ENCODE measurements at regions not wholly inside any gene's neighbourhood (a gene's known extent, or its start where the extent isn't known, plus 50 kb on each side); places are given as distances from the start of the nearest gene placed in this dataset.

GRCh38 chr3:104988496-104988895 lies 378.2 kb upstream of the ALCAM start:
- H3K4me3 ChIP-seq = no peak overlapping the region
- no peak overlapping the region for H3K27ac ChIP-seq
- no peaks in the 10 kb centered on the region for H3K36me3 ChIP-seq
- H3K27me3 ChIP-seq = no peaks in the 10 kb centered on the region
- no peaks in the 10 kb centered on the region for H3K4me1 ChIP-seq
- TF ChIP-seq POLR2AphosphoS5 (IDR thresholded peaks at IDR 0.05; ENCODE audit: insufficient read depth in 1 of 2, low read depth in 1 of 2) (no peak), CTCF (IDR thresholded peaks at IDR 0.05) (no peak), POLR2A (IDR thresholded peaks at IDR 0.05) (no peak)
- no peaks in the 10 kb centered on the region for H3K9me3 ChIP-seq
- DNase-seq (ENCODE audit: extremely low spot score in 2 of 2) = no peak
- intact Hi-C loops (cut with DNase I) = no loop called here

GRCh38 chr3:104989878-104990277 lies 376.8 kb upstream of the ALCAM start:
- H3K4me1 ChIP-seq = no peaks in the 10 kb centered on the region
- no peaks in the 10 kb centered on the region for H3K27me3 ChIP-seq
- intact Hi-C loops (cut with DNase I) = no loop called here
- H3K27ac ChIP-seq = no peak overlapping the region
- no peaks in the 10 kb centered on the region for H3K9me3 ChIP-seq
- DNase-seq (ENCODE audit: extremely low spot score in 2 of 2) = no peak
- no peaks in the 10 kb centered on the region for H3K36me3 ChIP-seq
- TF ChIP-seq POLR2A (IDR thresholded peaks at IDR 0.05) (no peak), CTCF (IDR thresholded peaks at IDR 0.05) (no peak), POLR2AphosphoS5 (IDR thresholded peaks at IDR 0.05; ENCODE audit: insufficient read depth in 1 of 2, low read depth in 1 of 2) (no peak)
- no peak overlapping the region for H3K4me3 ChIP-seq

- no peaks in the 10 kb centered on the region for H3K27me3 ChIP-seq
- no peak overlapping the region for H3K27ac ChIP-seq
- no peak for DNase-seq (ENCODE audit: extremely low spot score in 2 of 2)
- TF ChIP-seq POLR2AphosphoS5 (IDR thresholded peaks at IDR 0.05; ENCODE audit: insufficient read depth in 1 of 2, low read depth in 1 of 2) (no peak), CTCF (IDR thresholded peaks at IDR 0.05) (no peak), POLR2A (IDR thresholded peaks at IDR 0.05) (no peak)
- H3K4me3 ChIP-seq = no peak overlapping the region
- intact Hi-C loops (cut with DNase I) = no loop called here
- H3K4me1 ChIP-seq = no peaks in the 10 kb centered on the region
- no peaks in the 10 kb centered on the region for H3K9me3 ChIP-seq
- no peaks in the 10 kb centered on the region for H3K36me3 ChIP-seq
Observed at GRCh38 chr3:104990758-104991157, 376.0 kb upstream of the ALCAM start.

GRCh38 chr3:104992676-104993075 lies 374.0 kb upstream of the ALCAM start:
- TF ChIP-seq POLR2A (IDR thresholded peaks at IDR 0.05) (no peak), POLR2AphosphoS5 (IDR thresholded peaks at IDR 0.05; ENCODE audit: insufficient read depth in 1 of 2, low read depth in 1 of 2) (no peak)
- Histone ChIP-seq H3K27me3 (no peaks in the 10 kb centered on the region), H3K4me1 (no peaks in the 10 kb centered on the region), H3K27ac (no peak overlapping the region), H3K4me3 (no peak overlapping the region), H3K9me3 (no peaks in the 10 kb centered on the region), H3K36me3 (no peaks in the 10 kb centered on the region)
- intact Hi-C loops (cut with DNase I) = no loop called here
- no peak for DNase-seq (ENCODE audit: extremely low spot score in 2 of 2)

GRCh38 chr3:105006164-105006563 lies 360.5 kb upstream of the ALCAM start:
- no peak for DNase-seq (ENCODE audit: extremely low spot score in 2 of 2)
- no peaks in the 10 kb centered on the region for H3K9me3 ChIP-seq
- H3K27me3 ChIP-seq = no peaks in the 10 kb centered on the region
- no peak overlapping the region for H3K4me3 ChIP-seq
- no peaks in the 10 kb centered on the region for H3K36me3 ChIP-seq
- H3K4me1 ChIP-seq = no peaks in the 10 kb centered on the region
- intact Hi-C loops (cut with DNase I) = no loop called here
- TF ChIP-seq POLR2AphosphoS5 (IDR thresholded peaks at IDR 0.05; ENCODE audit: insufficient read depth in 1 of 2, low read depth in 1 of 2) (no peak), POLR2A (IDR thresholded peaks at IDR 0.05) (no peak), CTCF (IDR thresholded peaks at IDR 0.05) (no peak)
- H3K27ac ChIP-seq = no peak overlapping the region

- H3K27me3 ChIP-seq = no peaks in the 10 kb centered on the region
- H3K4me1 ChIP-seq = no peaks in the 10 kb centered on the region
- H3K9me3 ChIP-seq = no peaks in the 10 kb centered on the region
- DNase-seq (ENCODE audit: extremely low spot score in 2 of 2) = no peak
- intact Hi-C loops (cut with DNase I) = no loop called here
- TF ChIP-seq POLR2A (IDR thresholded peaks at IDR 0.05) (no peak), CTCF (IDR thresholded peaks at IDR 0.05) (no peak), POLR2AphosphoS5 (IDR thresholded peaks at IDR 0.05; ENCODE audit: insufficient read depth in 1 of 2, low read depth in 1 of 2) (no peak)
- H3K27ac ChIP-seq = no peak overlapping the region
- no peaks in the 10 kb centered on the region for H3K36me3 ChIP-seq
- no peak overlapping the region for H3K4me3 ChIP-seq
Observed at GRCh38 chr3:105013657-105014056, 353.1 kb upstream of the ALCAM start.
